ENCODE measurements at regions not wholly inside any gene's neighbourhood (a gene's known extent, or its start where the extent isn't known, plus 50 kb on each side); places are given as distances from the start of the nearest gene placed in this dataset.

DNA sequence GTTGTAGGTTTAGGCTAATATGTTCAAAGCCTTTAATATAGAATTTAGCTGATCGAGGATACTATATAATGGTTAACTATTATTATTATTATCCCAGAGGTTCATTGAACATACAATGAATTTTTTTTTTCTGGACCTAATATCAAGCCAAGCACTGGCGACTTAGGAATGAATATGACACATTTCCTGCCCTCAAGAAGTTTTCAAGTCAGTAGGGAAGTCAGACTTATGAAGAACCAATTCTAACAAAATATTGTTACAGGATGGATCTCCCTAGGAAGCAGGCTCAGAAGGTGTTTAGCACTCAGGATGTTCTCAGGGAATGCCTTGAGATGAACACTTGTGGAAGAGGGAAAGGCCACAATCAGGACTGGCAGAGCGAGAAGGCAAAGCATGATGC, 211.8 kb upstream of the FGGY start:
- no peak for DNase-seq (ENCODE audit: low read depth)

DNA sequence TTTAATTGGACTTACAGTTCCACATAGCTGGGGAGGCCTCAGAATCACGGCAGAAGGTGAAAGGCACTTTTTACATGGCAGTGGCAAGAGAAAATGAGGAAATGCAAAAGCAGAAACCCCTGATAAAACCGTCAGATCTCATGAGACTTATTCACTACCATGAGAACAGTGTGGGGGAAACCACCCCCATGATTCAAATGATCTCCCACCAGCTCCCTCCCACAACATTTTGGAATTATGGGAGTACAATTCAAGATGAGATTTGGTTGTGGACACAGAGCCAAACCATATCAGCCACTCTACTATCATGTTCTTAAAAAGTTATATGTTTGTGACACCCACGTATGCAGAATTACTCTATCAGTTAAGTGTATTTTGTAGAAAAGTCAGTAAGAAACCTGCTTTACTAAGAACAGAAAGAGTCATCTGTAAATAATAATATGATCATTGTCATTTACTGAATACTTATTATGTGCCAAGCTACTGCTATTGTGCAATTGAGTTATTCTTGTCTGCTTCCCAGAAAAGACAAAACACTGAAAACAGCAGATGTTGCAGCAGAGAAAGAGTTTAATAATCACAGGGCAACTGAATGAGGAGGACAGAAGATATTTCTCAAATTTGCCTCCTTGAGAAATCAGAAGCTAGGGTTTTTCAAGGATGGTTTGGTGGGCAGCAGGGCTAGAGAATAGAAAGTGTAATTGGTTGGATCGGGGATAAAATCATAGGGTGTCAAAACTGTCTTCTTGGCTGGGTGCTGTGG, 207.7 kb upstream of the FGGY start:
- DNase-seq (ENCODE audit: low read depth), result no peak

DNA sequence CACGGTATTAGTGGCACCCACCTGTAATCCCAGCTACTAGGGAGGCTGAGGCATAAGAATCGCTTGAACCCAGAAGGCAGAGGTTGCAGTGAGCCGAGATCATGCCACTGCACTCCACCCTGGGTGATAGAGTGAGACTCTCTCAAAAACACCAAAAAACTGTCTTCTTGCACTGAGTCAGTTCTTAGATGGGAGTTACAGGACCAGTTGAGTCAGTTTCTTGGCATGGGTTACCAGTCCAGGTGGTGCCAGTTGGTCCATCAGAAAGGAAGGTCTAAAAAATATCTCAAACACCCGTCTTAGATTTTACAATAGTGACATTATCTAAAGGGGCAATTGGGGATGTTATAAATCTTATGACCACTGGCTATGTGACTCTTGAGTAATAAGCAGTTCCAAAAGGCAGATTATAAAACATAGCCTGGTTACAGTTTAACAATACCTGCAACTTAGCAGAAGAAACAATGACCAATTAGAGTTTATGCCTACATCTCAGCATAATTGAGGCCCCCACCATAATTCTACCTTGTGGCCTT, 206.9 kb upstream of the FGGY start:
- no peak for DNase-seq (ENCODE audit: low read depth)

DNA sequence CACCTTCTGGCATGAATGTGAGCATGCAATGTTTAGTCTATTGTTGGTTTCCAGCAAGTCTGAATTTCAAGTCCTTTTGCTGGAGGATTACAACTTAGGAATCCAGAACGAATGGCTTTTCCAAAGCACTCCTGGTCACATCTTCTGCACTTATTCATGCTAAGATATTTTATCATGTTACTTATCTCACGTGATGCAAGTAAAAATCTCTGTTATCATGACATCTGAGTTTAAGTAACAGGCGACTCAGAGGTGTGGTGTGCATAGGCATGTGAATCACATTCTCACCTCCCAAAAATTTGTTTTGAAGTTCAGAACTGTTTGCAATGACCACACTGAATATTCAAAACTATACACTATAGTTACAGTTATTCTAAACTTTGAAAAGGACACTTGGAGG, 204.8 kb upstream of the FGGY start:
- DNase-seq (ENCODE audit: low read depth), result no peak

DNA sequence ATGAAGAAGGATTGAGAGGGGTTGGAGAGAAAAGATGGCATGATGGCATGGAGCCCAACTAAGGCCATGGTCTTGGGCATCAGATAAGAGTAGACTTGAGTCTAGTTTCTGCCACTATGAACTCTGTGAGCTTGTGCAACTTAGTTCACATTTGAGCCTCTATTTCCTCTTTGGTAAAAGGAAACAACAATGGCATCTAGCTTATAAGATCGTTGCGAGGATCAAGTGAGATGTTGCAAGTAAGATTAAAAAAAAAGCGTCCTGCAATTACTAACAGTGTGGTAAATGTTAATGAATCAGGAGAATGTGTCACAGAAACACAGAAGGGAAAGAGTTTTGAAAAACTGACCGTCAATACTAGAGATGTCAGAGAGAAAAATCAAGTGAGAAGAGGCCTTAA, 202.9 kb upstream of the FGGY start:
- no peak for DNase-seq (ENCODE audit: low read depth)

- no peak for DNase-seq (ENCODE audit: low read depth)
These were observed 200.4 kb upstream of the FGGY start for GRCh38 chr1:59096501-59096900.

- no peak for DNase-seq (ENCODE audit: low read depth)
These were observed 198.2 kb upstream of the FGGY start for GRCh38 chr1:59098655-59099054.

GRCh38 chr1:59100708-59101374, 196.1 kb upstream of the FGGY start:
- DNase-seq (ENCODE audit: low read depth), result no peak

DNA sequence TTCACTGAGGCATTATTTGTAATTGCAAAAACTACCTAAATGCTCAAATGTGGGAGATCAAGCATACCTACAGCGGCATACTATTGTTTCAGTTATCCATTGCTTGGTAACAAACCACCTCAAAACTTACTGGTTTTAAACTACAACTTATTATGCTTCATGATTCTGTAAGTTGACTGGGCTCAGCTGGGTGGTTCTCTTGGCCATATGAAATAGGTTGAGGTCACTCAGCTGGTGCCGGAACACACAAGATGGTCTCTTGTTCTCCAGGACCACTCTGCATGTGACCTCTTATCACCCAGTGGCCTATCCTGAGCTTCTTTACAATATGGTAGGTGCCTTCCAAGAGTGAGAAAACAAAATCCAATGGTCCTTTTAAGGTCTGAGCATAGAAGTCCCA, 195.4 kb upstream of the FGGY start:
- no peak for DNase-seq (ENCODE audit: low read depth)

DNA sequence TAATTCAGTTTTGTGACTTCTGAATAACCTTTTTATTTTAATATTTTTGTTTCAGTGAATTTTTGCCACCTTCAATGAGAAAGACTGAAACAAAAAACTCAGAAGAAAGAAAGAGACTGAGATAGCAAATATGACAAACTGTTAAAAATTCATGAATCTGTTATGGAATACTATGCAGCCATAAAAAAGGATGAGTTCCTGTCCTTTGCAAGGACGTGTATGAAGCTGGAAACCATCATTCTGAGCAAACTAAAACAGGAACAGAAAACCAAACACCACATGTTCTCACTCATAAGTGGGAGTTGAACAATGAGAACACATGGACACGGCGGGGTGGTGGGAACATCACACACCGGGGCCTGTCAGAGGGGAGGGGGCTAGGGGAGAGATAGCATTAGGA, 193.4 kb upstream of the FGGY start:
- no peak for DNase-seq (ENCODE audit: low read depth)

GRCh38 chr1:59104191-59104760, 192.6 kb upstream of the FGGY start:
- no peak for DNase-seq (ENCODE audit: low read depth)

DNA sequence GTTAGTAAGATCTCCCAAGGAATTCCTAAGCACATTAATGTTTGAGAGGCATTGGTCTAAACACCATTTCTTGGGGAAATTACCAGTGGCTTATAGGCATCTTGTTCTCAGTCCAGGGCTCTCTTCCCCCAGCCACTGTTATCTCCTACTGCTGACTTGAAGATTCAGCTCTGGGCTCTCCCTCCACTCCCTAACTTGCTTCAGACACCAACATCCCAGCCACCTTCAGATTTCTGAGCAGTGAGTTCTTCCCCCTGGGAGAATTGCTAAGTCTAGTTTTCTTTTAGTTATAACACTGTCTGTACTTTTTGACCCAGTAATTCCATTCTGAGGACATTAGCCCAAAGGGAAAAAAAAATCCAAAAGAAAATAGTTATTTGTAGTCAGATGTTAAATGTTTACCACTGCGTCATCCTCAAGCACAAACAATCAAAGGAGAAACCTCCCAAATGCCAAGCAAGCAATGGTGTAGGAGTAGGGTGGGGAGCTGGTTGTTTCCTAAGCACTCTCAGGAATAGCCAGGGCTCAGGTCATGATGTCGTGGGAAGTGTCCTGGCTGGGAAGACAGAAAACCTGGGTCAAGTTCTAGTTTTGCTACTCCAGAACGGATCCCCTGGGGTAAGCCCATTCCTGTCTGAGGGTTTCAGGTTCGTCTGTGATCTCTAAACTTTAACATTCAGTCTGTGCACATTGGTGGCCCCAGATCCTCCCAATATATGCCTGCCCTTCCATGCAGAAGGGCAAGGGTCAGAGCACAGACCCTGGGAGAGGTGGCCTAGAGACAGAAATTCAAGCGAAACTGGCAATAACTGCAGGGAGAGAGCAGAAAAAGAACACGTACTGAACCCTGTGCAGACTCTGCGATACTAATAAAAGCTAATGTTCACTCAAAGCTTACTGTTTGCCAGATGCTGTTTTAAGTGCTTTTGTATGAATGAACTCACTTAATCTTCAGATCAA, 191.1 kb upstream of the FGGY start:
- DNase-seq (ENCODE audit: low read depth), result no peak

DNA sequence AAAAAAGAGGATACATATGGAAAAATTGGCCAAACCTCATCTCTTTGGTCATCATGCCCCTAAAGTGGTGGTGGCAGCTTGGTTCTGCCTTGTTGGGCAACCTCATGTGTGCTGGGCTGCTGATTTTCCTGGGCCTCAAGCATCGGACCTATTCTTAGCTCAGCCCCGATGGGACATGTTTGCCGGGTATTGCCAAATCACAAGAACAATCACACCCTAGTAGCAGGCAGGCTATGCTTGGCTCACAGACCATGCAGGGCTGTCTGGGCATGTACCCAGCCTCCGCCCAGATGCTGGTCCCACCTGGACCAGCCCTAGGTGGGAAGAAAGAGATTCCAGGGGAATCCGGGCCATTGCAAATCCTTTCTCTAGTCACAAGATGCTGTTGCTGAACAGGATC, 189.4 kb upstream of the FGGY start:
- no peak for DNase-seq (ENCODE audit: low read depth)

DNA sequence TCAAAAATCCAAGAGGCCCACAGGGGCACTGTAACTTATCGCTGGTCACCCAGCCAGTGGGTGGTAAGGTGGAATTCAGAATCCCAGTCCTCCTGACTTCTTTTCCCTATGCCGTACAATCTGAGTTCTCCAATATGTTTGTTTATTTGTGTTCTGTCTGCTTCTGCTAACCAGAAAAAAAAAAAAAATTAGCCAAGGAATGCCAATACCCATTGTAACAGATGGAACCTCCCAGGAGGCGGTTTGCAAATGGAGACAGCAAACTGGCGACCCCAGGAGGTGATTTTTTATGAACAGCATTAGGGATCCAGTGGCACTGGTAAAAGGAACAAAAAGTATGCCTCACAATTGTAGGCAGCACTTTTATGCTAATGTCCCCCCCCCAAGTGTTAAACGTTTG, 189.0 kb upstream of the FGGY start:
- DNase-seq (ENCODE audit: low read depth), result no peak

DNA sequence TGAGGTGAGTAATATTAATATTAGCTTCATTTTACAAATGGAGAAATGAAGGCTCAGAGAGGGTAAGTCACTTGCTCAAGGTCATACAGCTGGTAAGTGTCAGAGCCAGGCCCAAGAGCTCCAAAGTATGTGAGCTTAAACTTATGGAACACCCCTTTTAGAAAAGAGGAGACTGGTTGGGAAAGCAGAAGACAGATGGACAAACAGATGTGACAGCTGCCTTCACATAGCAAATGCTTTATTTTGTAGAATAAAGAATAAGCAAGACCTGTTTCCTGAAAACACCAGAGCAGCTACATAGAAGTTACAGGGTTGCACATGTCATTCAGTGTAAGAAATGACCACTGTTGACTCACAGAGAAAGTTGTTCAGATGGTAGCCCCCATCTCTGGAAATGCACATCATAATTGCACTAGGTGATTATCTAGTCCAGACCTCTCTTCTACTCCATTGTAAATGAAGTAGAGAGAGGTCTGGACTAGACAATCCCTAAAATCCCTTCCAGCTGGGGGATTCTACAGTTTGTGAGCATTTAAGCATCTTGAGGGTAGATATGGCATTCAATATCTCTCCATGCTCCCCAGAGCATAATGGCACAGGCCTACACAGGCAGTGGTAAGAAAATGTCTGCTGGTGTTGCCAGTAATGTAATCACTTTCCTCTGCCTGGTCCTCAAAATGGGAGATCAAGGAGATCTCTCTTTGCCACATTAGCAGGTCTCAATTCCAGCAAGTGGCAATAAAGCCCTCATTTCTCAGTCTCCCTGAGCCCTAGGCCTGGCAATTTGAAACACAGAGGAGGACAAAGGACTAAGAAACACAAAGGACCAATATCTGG, 188.2 kb upstream of the FGGY start:
- DNase-seq (ENCODE audit: low read depth), result no peak

DNA sequence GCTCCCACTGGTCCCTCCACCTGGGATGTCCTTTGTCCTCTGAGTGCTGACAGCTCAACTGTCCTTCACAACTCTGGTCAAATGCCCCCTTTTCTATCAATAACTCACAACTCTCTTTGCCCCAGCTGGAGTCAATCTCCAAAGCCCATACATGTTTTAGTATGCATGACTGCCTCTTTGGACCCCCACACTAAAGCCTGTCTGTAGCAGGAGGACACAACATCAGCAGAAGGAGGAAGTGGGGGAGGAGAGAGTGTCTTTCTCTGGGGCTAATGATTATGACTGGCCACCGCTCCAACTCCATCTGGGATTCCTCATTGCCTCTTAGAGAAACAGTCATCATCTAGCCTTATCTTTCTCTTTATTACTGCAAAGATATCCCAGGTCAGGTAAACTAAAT, 186.6 kb upstream of the FGGY start:
- DNase-seq (ENCODE audit: low read depth), result no peak

DNA sequence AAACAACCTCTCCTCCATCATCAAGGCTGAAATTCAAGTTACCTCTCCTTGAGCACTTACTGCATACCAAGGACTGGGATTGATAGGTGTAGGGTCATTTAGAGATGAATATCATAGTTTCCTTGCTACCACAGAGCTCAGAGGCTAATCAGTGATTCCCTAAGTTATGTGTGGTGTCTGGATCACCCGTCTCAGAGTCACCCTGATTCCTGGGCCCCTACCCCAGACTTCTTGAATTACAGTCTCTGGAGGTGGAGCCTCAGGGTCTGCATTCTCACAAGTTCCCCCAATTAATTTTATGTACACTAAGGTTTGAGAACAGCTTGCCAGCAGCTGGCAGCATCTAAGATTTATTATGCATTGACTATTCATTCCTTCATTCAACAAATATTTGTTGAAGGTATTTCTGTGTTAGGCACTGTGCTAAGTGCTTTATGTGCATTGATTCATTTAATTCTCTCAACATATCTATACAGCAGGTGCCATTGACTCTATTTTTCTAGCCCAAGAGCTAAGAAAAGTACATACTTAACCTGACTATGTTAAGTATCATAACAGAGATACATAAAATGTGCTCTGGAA, 182.9 kb upstream of the FGGY start:
- no peak for DNase-seq (ENCODE audit: low read depth)

DNA sequence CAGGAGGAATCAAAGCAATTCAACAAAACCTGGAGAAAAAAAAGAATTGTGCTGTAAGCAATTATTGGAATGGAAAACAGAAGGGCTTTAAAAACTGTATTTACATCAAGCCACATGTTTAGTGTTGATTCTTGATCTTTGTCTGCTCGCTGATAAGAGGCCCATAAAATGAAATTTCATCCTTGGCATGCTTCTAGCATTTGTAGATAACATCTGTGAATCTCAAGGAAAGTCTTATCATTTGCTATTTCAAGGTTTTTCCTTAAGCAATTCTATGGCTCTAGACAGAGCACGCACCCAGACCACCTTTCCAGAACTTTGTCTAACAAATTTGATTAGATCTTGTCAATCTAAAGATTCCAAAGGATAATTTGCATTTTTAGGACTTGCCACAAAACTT, 181.0 kb upstream of the FGGY start:
- DNase-seq (ENCODE audit: low read depth), result no peak

GRCh38 chr1:59116920-59117542, 179.9 kb upstream of the FGGY start:
- no peak for DNase-seq (ENCODE audit: low read depth)

- no peak for DNase-seq (ENCODE audit: low read depth)
These were observed 174.4 kb upstream of the FGGY start for GRCh38 chr1:59122527-59122926.

Data from stimulated activated CD8-positive, alpha-beta memory T cell treated with anti-CD3 and anti-CD28 coated beads, Interleukin-15, amount 100 ng/mL, for 1 hour (primary cell).